ENCODE measurements at regions not wholly inside any gene's neighbourhood (a gene's known extent, or its start where the extent isn't known, plus 50 kb on each side); places are given as distances from the start of the nearest gene placed in this dataset.

- DNase-seq (ENCODE audit: low read depth in 2 of 3, low spot score in 2 of 3), result no peak
Measured at GRCh38 chr9:107906074-107906473, 416.5 kb upstream of the KLF4 start.

GRCh38 chr9:107905308-107906020 lies 415.9 kb upstream of the KLF4 start:
- no peak for DNase-seq (ENCODE audit: low read depth in 2 of 3, low spot score in 2 of 3)

- DNase-seq (ENCODE audit: low read depth in 2 of 3, low spot score in 2 of 3), result no peak
Measured at GRCh38 chr9:107899961-107900330, 410.4 kb upstream of the KLF4 start.

GRCh38 chr9:107898761-107899160 lies 409.2 kb upstream of the KLF4 start:
- DNase-seq (ENCODE audit: low read depth in 2 of 3, low spot score in 2 of 3), result no peak

- DNase-seq (ENCODE audit: low read depth in 2 of 3, low spot score in 2 of 3), result no peak
Measured at GRCh38 chr9:107896544-107896943, 407.0 kb upstream of the KLF4 start.

- DNase-seq (ENCODE audit: low read depth in 2 of 3, low spot score in 2 of 3), result no peak
Measured at GRCh38 chr9:107895501-107896001, 406.0 kb upstream of the KLF4 start.

GRCh38 chr9:107894572-107895261 lies 405.1 kb upstream of the KLF4 start:
- DNase-seq (ENCODE audit: low read depth in 2 of 3, low spot score in 2 of 3), result no peak

- no peak for DNase-seq (ENCODE audit: low read depth in 2 of 3, low spot score in 2 of 3)
Measured at GRCh38 chr9:107890921-107891465, 401.4 kb upstream of the KLF4 start.

GRCh38 chr9:107888773-107889227 lies 399.2 kb upstream of the KLF4 start:
- DNase-seq (ENCODE audit: low read depth in 2 of 3, low spot score in 2 of 3), result no peak

- no peak for DNase-seq (ENCODE audit: low read depth in 2 of 3, low spot score in 2 of 3)
Measured at GRCh38 chr9:107886826-107887225, 397.3 kb upstream of the KLF4 start.

GRCh38 chr9:107883496-107884124 lies 394.0 kb upstream of the KLF4 start:
- DNase-seq (ENCODE audit: low read depth in 2 of 3, low spot score in 2 of 3), result no peak

- DNase-seq (ENCODE audit: low read depth in 2 of 3, low spot score in 2 of 3), result no peak
Measured at GRCh38 chr9:107881626-107882300, 392.2 kb upstream of the KLF4 start.

GRCh38 chr9:107878462-107878861 lies 388.9 kb upstream of the KLF4 start:
- no peak for DNase-seq (ENCODE audit: low read depth in 2 of 3, low spot score in 2 of 3)

- no peak for DNase-seq (ENCODE audit: low read depth in 2 of 3, low spot score in 2 of 3)
Measured at GRCh38 chr9:107875571-107875980, 386.0 kb upstream of the KLF4 start.

GRCh38 chr9:107874591-107875369 lies 385.2 kb upstream of the KLF4 start:
- no peak for DNase-seq (ENCODE audit: low read depth in 2 of 3, low spot score in 2 of 3)

GRCh38 chr9:107874137-107874536 lies 384.6 kb upstream of the KLF4 start:
- no peak for DNase-seq (ENCODE audit: low read depth in 2 of 3, low spot score in 2 of 3)

- DNase-seq (ENCODE audit: low read depth in 2 of 3, low spot score in 2 of 3), result no peak
Measured at GRCh38 chr9:107872457-107873192, 383.1 kb upstream of the KLF4 start.

- DNase-seq (ENCODE audit: low read depth in 2 of 3, low spot score in 2 of 3), result no peak
Measured at GRCh38 chr9:107870927-107871680, 381.5 kb upstream of the KLF4 start.

GRCh38 chr9:107870221-107870620 lies 380.7 kb upstream of the KLF4 start:
- no peak for DNase-seq (ENCODE audit: low read depth in 2 of 3, low spot score in 2 of 3)
